ENCODE measurements at regions not wholly inside any gene's neighbourhood (a gene's known extent, or its start where the extent isn't known, plus 50 kb on each side); places are given as distances from the start of the nearest gene placed in this dataset.

DNA sequence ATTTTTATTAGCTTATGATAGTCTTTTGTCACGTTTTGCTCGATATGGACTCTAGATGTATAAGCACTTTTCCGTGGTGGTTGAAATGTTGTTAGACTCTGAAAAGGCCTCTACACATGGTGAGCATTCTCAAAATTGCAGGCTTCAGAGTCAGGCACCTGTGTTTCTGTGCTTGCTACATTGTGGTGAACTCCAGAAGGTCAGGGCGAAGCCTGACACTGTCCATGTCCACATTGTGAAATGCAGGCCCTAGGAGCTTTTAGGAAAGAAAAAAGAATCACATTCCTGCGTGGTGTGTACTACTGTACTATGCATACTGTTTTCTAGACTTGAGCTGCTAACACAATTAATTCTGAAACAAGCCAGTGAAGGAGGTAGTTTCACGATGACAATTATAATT is 86.3 kb downstream of the HS3ST1 start:
- no peak for DNase-seq (ENCODE audit: low read depth in 4 of 4, low spot score in 3 of 4)

DNA sequence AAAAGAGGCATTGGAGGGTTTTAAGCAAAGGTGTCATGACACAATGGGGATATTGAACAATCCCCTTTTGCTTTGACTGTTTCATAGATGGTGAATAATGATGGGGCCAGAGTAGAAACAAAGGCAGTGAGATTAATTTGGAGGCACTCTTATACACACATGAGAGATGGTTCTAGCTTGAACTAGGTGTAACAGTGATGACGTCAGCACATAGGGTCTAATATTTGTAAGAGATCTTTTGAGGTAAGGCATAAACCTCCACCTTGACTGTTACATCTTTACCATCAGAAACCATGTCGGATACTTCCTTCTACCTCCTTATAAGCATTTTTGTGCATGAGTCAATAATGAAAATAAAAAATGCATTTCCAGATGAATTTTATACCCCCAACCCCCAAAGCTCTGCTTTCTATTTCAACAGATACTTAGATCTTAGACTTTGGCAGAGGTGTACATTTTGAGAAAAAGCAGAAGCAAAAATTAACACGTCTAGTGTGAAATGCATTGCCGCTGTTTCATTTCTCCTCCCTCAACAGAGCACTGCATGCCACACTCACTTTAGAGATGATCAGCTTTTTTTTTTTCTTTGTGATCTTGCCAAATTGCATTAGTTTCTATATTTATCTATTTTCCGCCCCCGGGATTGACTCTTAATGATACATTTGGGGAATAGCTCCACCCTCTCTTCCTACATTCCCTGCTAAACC is 87.2 kb downstream of the HS3ST1 start:
- no peak for DNase-seq (ENCODE audit: low read depth in 4 of 4, low spot score in 3 of 4)

DNA sequence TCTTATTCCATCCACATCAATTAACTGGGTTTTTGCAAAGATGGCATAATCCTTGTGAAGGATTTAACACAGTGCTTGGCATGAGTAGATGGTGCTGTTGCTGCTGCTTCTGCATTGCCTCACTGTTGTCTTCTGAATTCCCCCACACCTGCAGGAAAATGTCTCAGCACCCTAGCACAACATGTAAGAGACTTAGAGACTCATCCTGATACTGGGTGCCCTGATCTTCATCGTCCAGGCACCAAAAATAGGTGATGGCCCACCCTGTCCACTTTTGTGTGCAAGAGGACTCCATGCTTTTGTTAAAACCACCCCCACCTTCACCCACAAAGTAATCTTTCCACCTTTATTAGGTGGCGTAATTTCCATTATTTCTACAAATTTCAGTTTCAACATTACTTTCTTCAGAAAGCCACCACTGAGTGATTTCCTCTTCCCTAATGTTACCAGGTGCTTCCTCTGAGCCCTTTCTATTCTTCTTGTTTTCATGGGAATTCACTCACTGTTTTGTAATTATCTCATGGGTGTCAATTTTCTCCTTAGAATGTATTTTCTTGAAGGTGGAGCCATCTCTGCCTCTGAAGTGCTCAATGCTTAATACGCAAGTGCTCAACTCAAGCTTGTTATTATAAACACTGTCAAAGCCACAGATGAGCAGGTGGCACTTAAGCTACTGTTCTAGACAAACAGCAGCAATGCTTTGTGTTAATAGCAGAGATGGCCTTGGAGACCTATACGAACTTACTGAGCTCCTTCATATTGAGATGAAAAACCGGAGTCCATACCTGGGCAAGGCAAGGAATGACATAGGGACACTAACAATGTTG is 89.5 kb downstream of the HS3ST1 start:
- DNase-seq (ENCODE audit: low read depth in 4 of 4, low spot score in 3 of 4): no peak

DNA sequence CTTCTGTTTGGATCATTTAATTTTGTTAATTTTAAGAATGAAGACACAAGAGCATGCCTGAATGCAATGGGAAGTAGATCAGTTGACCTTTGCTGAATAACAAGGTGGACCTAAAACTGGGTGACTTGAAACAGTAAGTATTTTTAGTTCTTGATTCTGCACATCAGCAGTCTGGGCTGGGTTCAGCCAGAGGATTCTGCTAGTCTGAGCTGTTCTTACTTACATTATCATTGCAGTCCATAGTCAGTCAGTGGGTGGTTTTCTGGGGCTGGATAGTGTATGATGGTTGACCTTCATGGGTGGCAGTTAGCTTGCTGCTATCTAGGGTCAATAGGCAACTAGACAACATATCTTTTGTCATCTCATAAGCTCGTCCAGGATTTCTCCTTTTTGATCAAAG is 91.4 kb downstream of the HS3ST1 start:
- no peak for DNase-seq (ENCODE audit: low read depth in 4 of 4, low spot score in 3 of 4)

DNA sequence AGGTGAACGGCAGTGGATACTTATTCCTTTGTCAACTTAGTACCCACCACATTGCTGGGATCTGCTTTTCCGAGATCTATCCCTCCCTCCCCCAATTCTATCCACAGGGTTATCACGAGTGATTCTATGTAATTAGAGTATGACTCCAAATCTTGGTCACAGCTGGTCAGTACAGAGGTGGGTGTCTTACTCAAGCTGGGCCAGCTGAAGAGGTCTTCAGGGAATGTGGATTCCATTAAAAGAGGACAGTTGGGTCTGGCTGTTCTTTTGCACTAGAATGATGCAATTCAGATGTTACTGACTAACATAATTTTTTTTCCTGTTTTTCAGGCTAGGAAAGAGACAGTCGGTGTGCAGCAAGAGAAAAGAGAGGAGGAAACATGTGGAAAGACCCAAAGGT is 92.3 kb downstream of the HS3ST1 start:
- DNase-seq (ENCODE audit: low read depth in 4 of 4, low spot score in 3 of 4): no peak

DNA sequence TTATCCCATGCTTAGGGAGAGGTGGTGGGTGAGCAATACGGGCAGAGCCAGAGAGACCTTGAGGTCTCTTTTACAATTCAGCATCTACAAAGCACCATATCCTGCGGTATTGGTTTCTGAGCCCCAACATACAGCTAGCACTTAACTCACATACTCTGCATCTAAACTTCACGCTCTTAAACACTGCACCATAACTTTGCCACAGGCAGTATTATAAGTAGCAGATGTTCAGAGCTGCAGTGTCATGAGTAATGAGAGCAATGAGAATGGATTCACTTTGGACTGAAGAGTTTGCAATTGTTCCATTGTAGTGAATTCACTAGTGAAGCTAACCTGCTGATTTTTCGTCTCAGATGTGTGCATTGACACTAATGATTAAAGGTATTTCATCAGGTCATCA is 93.8 kb downstream of the HS3ST1 start:
- no peak for DNase-seq (ENCODE audit: low read depth in 4 of 4, low spot score in 3 of 4)

DNA sequence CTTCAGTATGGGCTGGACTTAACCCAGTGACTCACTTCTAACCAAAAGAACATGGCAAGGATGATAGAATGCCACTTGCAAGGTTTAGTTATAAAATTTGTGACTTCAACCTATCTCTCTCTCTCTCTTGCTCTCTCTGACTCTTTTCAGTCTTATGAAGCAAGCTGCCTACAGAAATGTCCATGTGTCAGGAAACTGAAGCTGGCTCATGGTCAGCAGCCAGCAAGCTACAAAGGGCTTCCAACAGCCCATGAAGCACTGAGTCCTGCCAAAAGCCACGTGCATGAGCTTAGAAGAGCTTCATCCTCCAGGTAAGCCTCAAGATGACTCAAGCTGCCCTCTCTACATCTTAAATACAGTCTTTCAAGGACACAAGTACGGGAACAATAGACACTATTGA is 100.3 kb downstream of the HS3ST1 start:
- no peak for DNase-seq (ENCODE audit: low read depth in 4 of 4, low spot score in 3 of 4)

DNA sequence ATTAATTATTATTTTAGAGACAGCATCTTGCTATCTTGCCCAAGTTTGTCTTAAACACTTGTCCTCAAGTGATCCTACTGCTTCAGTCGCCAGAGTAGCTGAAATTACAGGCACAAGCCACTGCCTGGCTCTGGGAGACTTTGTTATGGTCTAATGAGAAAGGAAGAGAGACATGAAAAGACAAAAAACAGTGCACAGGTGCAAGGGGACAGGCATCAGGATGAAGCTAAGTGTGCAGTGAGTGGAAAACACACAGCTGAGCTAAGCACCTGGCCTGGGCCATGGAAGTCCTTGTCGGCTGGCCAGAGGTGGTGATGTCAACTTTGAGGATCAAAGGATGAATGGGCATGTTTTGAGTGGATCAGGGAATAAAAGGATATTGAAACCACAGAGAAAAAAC is 102.7 kb downstream of the HS3ST1 start:
- DNase-seq (ENCODE audit: low read depth in 4 of 4, low spot score in 3 of 4): no peak

DNA sequence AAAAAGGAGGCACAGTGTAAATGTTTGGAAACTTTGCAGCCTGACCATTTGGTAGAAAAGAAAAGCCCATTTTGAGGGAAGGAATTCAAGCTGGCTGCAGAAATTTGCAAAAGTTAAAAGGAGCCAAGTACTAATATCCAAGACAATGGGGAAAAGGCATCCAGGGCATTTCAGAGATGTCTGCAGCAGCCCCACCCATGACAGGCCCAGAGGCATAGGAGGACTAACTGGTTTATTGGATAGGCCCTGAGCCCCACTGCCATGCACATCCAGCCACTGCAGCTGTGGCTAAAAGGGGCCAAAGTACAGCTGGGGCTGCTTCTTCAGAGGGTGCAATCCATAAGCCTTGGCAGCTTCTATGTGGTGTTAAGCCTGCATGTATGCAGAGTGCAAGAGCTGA is 104.9 kb downstream of the HS3ST1 start:
- no peak for DNase-seq (ENCODE audit: low read depth in 4 of 4, low spot score in 3 of 4)

DNA sequence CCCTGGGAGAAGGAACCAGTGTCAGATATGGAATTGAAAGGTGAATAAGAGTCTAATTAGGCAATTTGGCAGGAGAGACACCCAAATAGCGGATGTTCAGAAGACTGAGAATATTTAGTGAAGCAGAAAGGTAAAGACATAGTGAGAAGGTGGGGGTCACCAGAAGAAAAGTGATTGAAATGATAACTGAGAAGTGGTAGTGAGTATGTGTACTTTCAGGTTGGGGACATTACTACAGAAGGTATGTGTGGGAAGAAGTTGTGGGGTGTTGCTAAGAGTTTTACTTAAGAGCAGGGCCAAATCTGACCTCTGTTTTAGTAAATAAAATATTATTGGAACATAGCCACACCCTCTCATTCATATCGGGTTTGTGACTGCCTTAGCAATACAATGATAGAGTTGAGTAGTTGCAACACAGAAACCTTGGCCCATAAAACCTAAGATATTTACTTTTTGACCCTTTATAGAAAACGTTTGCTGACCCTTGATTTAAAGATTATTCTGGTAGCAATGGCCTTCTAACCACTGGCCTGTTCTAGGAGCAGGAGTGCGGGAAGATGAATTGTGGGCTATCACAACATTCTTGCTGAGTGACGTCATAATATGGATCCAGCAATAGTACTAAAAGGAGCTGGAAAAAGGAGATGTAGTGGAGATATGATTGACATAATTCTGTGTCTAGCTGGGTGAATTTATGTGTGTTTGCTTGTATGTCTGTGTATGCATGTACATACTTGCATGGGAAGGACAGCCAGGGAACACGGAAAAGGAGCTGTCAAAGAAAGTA is 115.3 kb downstream of the HS3ST1 start:
- no peak for DNase-seq (ENCODE audit: low read depth in 4 of 4, low spot score in 3 of 4)

DNA sequence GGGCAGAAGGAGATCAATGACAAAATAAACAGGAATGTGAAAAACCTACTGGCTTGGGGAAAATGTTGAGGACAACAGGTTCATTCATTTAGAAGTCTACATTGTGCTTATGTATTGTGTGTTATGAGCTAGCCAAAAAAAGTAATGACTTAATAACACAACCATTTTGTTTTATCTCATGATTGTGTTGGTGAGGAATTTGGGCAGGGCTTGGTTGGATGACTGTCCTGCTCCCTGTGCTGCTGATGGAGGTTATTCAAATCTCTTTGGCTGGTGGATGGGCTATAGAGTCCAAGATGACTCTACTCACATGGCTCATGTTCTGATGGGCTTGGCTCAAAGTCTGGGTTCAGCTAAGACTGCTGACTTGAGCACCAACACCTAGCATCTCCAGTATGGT is 116.3 kb downstream of the HS3ST1 start:
- DNase-seq (ENCODE audit: low read depth in 4 of 4, low spot score in 3 of 4): no peak

DNA sequence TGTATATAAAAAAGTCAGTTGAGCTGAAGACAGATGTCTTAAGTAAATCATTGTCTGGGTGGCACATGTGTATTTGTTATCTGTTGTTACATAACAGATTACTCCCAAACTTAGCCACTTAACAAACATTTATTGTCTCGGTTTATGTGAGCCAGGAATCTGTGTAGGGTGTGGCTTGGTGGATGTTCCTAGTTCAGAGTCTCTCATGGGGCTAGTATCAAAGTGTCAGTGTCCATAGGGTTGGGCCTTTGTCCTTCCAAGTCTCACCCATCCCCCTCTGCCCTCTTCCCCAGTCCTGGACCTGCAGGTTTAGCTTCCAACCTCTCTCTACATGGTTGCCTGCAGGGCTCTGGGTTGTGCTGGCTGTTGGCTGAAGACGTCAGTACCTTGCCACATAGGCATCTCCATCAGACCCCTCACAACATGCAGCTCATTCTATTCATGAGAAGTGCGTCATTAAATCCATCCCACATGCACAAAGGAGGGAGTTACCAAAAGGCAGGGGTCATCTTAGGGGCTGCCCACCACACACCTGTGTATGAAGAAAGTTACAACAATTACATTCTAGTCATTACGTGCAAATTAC is 127.5 kb downstream of the HS3ST1 start:
- DNase-seq (ENCODE audit: low read depth in 4 of 4, low spot score in 3 of 4): no peak

DNA sequence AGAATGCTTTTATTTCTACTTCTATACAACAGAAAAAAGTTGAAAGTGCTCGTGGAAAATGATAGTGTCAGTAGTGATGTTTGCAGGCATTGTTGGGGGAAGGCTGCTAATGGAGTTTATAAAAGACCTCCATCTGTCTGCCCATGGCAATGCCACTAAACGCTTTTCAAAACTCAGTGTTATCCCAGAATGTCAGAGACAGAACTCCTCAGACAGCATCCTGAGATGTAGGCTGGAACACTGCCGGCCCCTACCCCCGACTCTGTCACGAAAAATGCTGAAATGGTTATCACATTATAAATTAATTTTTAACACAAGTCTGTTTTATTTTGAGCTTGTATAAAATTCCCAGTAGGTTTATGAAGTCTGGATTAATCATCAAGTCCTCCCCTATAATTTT is 128.9 kb downstream of the HS3ST1 start:
- no peak for DNase-seq (ENCODE audit: low read depth in 4 of 4, low spot score in 3 of 4)

DNA sequence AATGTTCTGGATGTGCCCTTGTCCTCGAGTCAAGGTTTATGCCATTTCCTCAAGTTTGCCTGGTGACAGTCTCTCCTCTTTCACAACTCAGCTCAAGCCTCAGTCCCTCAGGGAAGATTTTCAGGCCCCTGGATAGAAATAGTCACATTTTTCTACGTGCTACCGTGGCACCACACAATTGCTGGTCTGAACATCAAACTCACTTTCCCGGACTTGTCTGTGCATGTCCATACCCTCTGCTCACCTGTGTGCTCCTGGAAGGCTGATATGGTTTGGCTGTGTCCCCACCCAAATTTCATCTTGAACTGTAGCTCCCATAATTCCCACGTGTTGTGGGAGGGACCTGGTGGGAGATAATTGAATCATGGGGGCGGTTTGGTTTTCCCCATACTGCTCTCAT is 129.7 kb downstream of the HS3ST1 start:
- DNase-seq (ENCODE audit: low read depth in 4 of 4, low spot score in 3 of 4): no peak

DNA sequence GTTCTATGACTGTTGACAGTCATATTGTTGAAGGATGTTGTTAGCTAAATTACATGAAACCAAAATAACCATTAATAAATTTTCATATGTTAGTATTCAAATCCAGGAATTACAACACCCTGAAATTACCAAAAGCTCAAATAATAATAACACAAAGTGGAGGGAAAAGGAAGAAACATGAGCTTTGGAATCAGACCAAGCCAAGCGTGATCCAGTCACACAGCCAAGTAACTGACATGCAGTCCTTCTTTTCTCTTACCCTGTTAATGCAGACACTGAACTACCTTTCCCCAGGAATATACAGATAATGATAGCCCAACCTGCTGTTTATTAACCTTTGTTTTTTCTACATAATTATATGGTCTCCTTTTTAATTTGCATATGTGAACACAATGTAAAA is 130.2 kb downstream of the HS3ST1 start:
- DNase-seq (ENCODE audit: low read depth in 4 of 4, low spot score in 3 of 4): no peak

DNA sequence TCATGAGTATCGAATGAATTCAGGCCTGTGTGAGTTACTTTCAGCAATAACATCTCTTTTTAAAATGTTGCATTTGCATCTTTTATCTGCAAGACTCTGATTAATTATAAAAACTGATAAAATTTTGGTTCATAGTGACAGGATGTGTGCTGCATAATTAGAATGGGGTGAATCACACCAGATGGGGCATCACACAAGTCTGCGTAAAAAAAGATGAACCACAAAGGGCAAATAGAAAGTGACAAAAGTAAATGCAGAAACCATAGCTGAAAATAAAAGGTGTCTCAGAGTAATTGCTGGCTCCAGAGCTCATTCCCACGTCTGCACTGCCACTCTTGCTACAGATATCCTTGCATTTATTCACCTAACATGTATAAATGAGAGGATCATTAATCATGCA is 131.1 kb downstream of the HS3ST1 start:
- no peak for DNase-seq (ENCODE audit: low read depth in 4 of 4, low spot score in 3 of 4)

DNA sequence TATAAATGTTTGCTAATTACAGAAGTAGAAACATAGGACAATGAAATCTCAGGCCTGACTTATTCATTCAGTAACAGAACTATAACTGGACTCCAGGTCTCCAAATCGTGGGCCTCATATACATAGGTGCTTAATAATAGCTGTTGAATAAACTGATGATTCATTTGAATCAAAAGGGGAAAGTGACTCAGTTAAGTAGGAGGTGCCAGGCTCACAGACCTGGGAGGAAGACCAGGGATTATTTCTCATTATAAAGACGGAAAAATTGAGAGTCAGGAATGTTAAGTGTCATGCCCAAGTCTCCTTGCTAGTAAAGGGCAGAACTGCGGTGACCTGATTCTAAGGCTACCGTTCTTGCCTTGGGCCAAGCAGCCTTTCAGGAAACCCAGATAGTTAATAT is 131.5 kb downstream of the HS3ST1 start:
- no peak for DNase-seq (ENCODE audit: low read depth in 4 of 4, low spot score in 3 of 4)

DNA sequence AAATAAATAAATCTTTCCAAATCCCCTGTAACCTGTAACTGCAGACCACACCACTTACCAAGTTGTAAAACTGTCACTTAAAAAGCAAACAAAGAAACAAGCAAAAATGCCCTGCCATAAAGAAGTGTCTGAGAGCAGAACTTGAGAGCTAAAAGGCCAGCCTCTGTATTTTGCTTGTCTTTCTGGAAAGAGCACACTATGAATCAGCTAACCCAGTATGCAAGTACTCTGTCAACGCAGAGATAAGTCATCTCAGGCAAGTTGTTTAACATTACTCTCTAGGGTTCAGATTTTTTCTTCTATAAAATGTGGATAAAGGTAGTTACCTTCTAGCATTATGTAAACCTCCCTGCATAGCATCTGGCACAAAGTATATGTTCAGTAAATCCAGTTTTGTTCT is 134.8 kb downstream of the HS3ST1 start:
- DNase-seq (ENCODE audit: low read depth in 4 of 4, low spot score in 3 of 4): no peak

DNA sequence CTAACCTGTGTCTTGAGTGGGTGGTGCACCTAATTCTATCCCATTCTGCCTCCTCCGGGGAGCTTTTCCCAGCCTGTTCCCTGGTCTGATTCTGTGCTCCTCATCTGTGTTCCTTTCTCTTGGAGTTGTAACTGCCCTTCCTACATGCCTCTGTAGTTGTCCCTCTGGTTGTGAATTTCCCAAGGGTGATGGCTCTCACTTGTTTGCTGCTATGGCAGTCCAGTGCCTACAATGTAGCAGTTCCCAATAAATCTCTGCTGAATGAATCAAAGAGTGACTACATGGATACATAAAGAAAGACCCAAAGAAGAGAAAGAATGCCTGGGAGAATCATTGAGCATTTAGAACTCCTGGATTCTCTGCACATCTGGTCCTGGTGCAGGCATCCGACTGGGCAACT is 141.6 kb downstream of the HS3ST1 start:
- DNase-seq (ENCODE audit: low read depth in 4 of 4, low spot score in 3 of 4): no peak

DNA sequence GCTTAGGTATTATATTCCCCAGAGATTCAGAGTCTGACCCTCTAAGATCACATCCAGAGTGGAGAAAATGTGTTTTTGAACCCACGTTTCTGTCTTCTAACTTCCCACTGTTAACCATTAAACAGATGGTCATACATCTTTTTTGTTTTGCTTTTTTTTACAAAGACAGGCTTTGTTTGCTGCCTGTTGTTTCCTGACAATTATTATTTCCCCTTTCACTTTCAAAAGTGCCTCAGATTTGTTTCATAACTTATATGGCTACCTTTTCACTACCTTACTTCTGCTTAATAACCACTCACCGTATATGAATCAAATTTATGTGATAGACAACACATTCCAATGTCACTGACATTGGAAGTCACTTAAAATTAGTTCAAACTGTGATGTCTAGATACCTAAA is 142.2 kb downstream of the HS3ST1 start:
- no peak for DNase-seq (ENCODE audit: low read depth in 4 of 4, low spot score in 3 of 4)

DNA sequence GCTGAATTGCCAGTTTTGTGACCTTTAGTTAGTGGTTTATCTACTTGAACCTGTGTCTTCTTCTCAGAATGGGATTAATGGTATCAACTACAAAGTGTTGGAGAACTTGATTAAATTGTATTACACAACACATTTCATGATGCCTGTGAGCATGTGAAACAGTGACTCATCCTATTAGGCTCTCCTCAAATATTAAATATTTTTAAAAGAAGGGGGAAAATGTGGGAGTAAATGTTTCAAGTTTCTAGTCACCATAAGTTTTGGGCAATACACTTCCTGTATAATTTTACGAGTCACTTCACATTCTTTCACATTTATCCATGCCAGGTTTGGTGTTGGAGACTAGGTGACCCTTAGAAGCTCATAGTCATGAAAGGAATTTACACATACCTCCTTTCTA is 147.0 kb downstream of the HS3ST1 start:
- DNase-seq (ENCODE audit: low read depth in 4 of 4, low spot score in 3 of 4): no peak
